ENCODE measurements at regions not wholly inside any gene's neighbourhood (a gene's known extent, or its start where the extent isn't known, plus 50 kb on each side); places are given as distances from the start of the nearest gene placed in this dataset.

- DNase-seq (ENCODE audit: low spot score in 2 of 2): no peak
- Histone ChIP-seq H3K9me3 (no peaks in the 10 kb centered on the region), H3K4me1 (no peaks in the 10 kb centered on the region), H3K27me3 (no peaks in the 10 kb centered on the region), H3K36me3 (no peaks in the 10 kb centered on the region), H3K4me3 (no peak overlapping the region), H3K27ac (no peak overlapping the region)
- WGBS: 78% methylated on average over 2 of the region's 2 CpGs
- TF ChIP-seq POLR2A (IDR thresholded peaks at IDR 0.05) (no peak), CTCF (IDR thresholded peaks at IDR 0.05) (no peak), POLR2AphosphoS5 (IDR thresholded peaks at IDR 0.05) (no peak), EP300 (IDR thresholded peaks at IDR 0.05) (no peak)
These were observed 58.3 kb downstream of the PDHA2 start for GRCh38 chr4:95898226-95898625.

GRCh38 chr4:95909211-95909610 lies 69.3 kb downstream of the PDHA2 start:
- DNase-seq (ENCODE audit: low spot score in 2 of 2): no peak
- Histone ChIP-seq H3K9me3 (no peaks in the 10 kb centered on the region), H3K27me3 (no peaks in the 10 kb centered on the region), H3K27ac (no peak overlapping the region), H3K4me1 (no peaks in the 10 kb centered on the region), H3K36me3 (no peaks in the 10 kb centered on the region), H3K4me3 (no peak overlapping the region)
- 100% methylated on average over 1 of the region's 1 CpG for WGBS
- no peak for TF ChIP-seq CTCF (IDR thresholded peaks at IDR 0.05)
- no peak for TF ChIP-seq POLR2A (IDR thresholded peaks at IDR 0.05)
- TF ChIP-seq EP300 (IDR thresholded peaks at IDR 0.05): no peak
- TF ChIP-seq POLR2AphosphoS5 (IDR thresholded peaks at IDR 0.05): no peak

- DNase-seq (ENCODE audit: low spot score in 2 of 2): no peak
- TF ChIP-seq POLR2AphosphoS5 (IDR thresholded peaks at IDR 0.05) (no peak), EP300 (IDR thresholded peaks at IDR 0.05) (no peak), POLR2A (IDR thresholded peaks at IDR 0.05) (no peak), CTCF (IDR thresholded peaks at IDR 0.05) (no peak)
- H3K4me1 ChIP-seq: no peaks in the 10 kb centered on the region
- H3K4me3 ChIP-seq: no peak overlapping the region
- no peak overlapping the region for H3K27ac ChIP-seq
- H3K27me3 ChIP-seq: no peaks in the 10 kb centered on the region
- H3K36me3 ChIP-seq: no peaks in the 10 kb centered on the region
- H3K9me3 ChIP-seq: no peaks in the 10 kb centered on the region
- WGBS: 89% methylated on average over 2 of the region's 2 CpGs
These were observed 70.9 kb downstream of the PDHA2 start for GRCh38 chr4:95910749-95911148.

GRCh38 chr4:95921470-95921869 lies 81.6 kb downstream of the PDHA2 start:
- TF ChIP-seq CTCF (IDR thresholded peaks at IDR 0.05) (no peak), POLR2AphosphoS5 (IDR thresholded peaks at IDR 0.05) (no peak), EP300 (IDR thresholded peaks at IDR 0.05) (no peak), POLR2A (IDR thresholded peaks at IDR 0.05) (no peak)
- no peak overlapping the region for H3K4me3 ChIP-seq

GRCh38 chr4:95929448-95930064 lies 89.7 kb downstream of the PDHA2 start:
- no peaks in the 10 kb centered on the region for H3K4me1 ChIP-seq
- no peaks in the 10 kb centered on the region for H3K36me3 ChIP-seq
- WGBS: 81% methylated on average over 1 of the region's 1 CpG
- no peak for DNase-seq (ENCODE audit: low spot score in 2 of 2)
- TF ChIP-seq CTCF (IDR thresholded peaks at IDR 0.05) (no peak), EP300 (IDR thresholded peaks at IDR 0.05) (no peak), POLR2AphosphoS5 (IDR thresholded peaks at IDR 0.05) (no peak), POLR2A (IDR thresholded peaks at IDR 0.05) (no peak)
- H3K4me3 ChIP-seq: no peak overlapping the region
- peaks cover 8% of the 10 kb centered on the region for H3K9me3 ChIP-seq
- H3K27ac ChIP-seq: no peak overlapping the region
- no peaks in the 10 kb centered on the region for H3K27me3 ChIP-seq

More at GRCh38 chr4:95921470-95921869, 81.6 kb downstream of the PDHA2 start:
- no peaks in the 10 kb centered on the region for H3K27me3 ChIP-seq
- no peak overlapping the region for H3K27ac ChIP-seq
- no peak for DNase-seq (ENCODE audit: low spot score in 2 of 2)
- H3K36me3 ChIP-seq: no peaks in the 10 kb centered on the region
- no peaks in the 10 kb centered on the region for H3K4me1 ChIP-seq
- H3K9me3 ChIP-seq: peaks cover 8% of the 10 kb centered on the region

Measured in suprapubic skin (tissue), 4 donors.